SJSA1 (cell line): ENCODE measurements at regions not wholly inside any gene's neighbourhood (a gene's known extent, or its start where the extent isn't known, plus 50 kb on each side); places are given as distances from the start of the nearest gene placed in this dataset.

Experiments used
- DNase-seq, 2 experiments: peaks; one replicate each; pipeline ENCODE4 v3.0.0-alpha.2; 2015 to 2020; ENCODE audit warnings: low spot score in 2 of 2, low read depth in 1 of 2
- H3K27ac ChIP-seq: fragments of 250-450 bp; sonication (Bioruptor Pico); 2 replicates; pipeline ENCODE4 v1.5.1; 2020; ENCODE audit warnings: mild to moderate bottlenecking, moderate library complexity
- H3K27me3 ChIP-seq: fragments of 250-450 bp; sonication (Bioruptor Pico); replicated peaks from 2 replicates; pipeline ENCODE4 v1.5.1; 2020; ENCODE audit warnings: mild to moderate bottlenecking, moderate library complexity
- H3K36me3 ChIP-seq: fragments of 250-450 bp; sonication (Bioruptor Pico); 2 replicates; pipeline ENCODE4 v1.5.1; 2020; ENCODE audit warnings: mild to moderate bottlenecking
- H3K4me1 ChIP-seq: fragments of 250-450 bp; sonication (Bioruptor Pico); replicated peaks from 2 replicates; pipeline ENCODE4 v1.6.1; 2021; ENCODE audit warnings: mild to moderate bottlenecking
- H3K4me3 ChIP-seq: fragments of 250-450 bp; sonication (Bioruptor Pico); 2 replicates; pipeline ENCODE4 v1.5.1; 2020; ENCODE audit warnings: mild to moderate bottlenecking
- H3K9me3 ChIP-seq: fragments of 250-450 bp; sonication (Bioruptor Pico); replicated peaks from 2 replicates; pipeline ENCODE4 v1.5.1; 2020; ENCODE audit warnings: mild to moderate bottlenecking

DNA sequence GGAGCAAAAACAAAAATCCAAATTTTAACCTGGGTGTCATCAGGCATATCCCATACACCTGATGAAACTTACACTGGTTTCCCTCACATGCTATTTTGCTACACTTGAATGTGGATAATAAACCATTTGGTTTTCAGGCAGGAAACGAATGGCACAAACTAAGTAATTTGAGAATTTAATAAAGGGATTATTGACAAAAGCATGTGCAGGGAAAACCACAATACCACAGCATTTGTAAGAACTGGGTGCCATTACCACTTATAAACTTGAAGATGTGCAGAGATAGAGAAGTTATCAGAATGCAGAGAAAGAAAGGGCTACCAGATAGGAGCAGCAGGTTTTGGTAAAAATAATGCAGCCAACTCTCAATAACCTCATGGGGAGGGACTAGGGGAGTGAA lies 151.2 kb downstream of the RFX6 start:
- DNase-seq = no peak
- no peaks in the 10 kb centered on the region for H3K9me3 ChIP-seq

DNA sequence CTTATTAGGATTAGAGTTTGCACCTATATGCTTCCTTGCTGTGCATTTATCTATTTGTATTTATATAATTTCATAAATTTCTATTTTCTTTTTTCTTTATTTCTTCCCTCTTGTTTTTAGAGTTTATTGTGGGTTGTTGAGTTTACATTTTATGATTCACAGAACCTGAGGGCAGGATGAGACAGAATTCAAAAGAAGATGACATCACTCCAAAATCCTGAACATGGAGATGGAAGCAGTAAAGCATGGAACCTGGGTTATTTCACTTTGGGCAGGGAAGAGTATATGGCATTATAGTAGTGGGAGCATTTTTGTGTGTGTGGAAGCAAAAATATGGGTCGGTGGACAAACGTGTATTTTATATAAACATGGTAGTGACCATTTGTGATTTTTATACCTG lies 157.5 kb downstream of the RFX6 start:
- H3K4me3 ChIP-seq = no peak overlapping the region
- no peaks in the 10 kb centered on the region for H3K9me3 ChIP-seq
- H3K27me3 ChIP-seq = no peaks in the 10 kb centered on the region
- DNase-seq = no peak
- H3K4me1 ChIP-seq = no peaks in the 10 kb centered on the region
- no peak overlapping the region for H3K27ac ChIP-seq
- H3K36me3 ChIP-seq = no peaks in the 10 kb centered on the region

More for the DNA sequence above, 151.2 kb downstream of the RFX6 start:
- Histone ChIP-seq H3K4me3 (no peak overlapping the region), H3K4me1 (no peaks in the 10 kb centered on the region), H3K27ac (no peak overlapping the region), H3K27me3 (no peaks in the 10 kb centered on the region), H3K36me3 (no peaks in the 10 kb centered on the region)

DNA sequence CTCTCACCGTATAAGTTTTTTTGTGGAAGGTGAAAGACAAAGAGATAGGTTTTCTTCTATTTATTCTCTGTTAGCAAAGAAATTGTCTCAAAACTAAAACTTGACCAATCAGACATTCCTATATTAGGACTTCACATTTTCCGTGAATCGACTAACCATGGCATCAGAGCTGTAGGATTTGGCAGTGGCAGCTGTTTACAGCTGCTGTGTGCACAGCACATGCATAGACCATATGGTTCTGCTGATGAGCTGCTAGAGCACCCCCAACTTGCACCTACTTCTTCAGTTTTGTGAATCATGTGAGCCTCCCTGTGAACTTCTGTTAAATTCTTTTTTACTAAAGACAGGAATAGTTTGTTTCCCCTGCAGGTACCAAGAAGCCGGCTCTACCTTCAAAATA lies 157.9 kb downstream of the RFX6 start:
- no peak for DNase-seq
- Histone ChIP-seq H3K36me3 (no peaks in the 10 kb centered on the region), H3K9me3 (no peaks in the 10 kb centered on the region)

DNA sequence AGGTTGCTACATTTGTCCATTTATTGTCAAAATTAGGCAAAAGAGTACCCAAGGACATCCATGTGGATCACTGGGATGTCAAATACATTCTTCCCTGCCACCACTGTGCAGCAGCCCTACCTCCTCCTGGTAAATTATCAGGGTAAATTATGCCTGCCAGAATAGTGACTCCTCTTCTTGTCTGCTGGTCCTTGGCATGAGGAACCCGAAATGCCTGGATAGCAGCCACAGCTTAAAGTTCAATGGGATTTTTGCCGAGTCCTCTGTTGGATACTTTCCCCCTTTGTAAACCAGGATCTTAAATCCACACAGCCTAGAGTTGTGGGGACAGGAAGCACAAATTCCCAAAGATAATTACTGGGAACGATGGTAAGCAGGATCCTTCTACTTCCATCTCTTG lies 173.3 kb downstream of the RFX6 start:
- H3K4me1 ChIP-seq = peaks cover 2% of the 10 kb centered on the region

More for the DNA sequence above, 157.9 kb downstream of the RFX6 start:
- no peak overlapping the region for H3K4me3 ChIP-seq
- H3K4me1 ChIP-seq = no peaks in the 10 kb centered on the region
- H3K27me3 ChIP-seq = no peaks in the 10 kb centered on the region
- no peak overlapping the region for H3K27ac ChIP-seq

DNA sequence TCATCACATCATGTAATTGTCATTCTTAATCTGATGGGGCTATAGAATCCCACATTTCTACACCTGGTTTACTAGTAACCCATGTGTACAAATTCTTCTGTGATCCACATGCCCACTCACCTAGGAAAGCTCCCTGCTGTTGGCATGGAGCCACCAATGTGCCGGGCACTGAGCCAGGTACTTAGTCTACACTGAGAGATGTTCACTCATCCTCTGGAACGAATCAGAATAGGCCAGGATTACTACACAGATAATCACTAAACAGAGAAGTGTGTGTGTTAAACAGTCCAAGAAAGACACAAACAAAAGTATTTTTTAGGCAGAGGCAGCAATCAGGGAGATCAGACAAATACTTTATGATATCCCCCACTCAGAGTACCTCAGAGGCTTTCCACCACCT lies 193.2 kb upstream of the VGLL2 start:
- no peaks in the 10 kb centered on the region for H3K27me3 ChIP-seq
- H3K36me3 ChIP-seq = no peaks in the 10 kb centered on the region
- no peak overlapping the region for H3K4me3 ChIP-seq
- no peak for DNase-seq
- no peaks in the 10 kb centered on the region for H3K9me3 ChIP-seq
- no peaks in the 10 kb centered on the region for H3K4me1 ChIP-seq
- no peak overlapping the region for H3K27ac ChIP-seq

More for the DNA sequence above, 173.3 kb downstream of the RFX6 start:
- Histone ChIP-seq H3K27me3 (no peaks in the 10 kb centered on the region), H3K9me3 (no peaks in the 10 kb centered on the region), H3K27ac (no peak overlapping the region), H3K4me3 (no peak overlapping the region), H3K36me3 (no peaks in the 10 kb centered on the region)
- DNase-seq = no peak

DNA sequence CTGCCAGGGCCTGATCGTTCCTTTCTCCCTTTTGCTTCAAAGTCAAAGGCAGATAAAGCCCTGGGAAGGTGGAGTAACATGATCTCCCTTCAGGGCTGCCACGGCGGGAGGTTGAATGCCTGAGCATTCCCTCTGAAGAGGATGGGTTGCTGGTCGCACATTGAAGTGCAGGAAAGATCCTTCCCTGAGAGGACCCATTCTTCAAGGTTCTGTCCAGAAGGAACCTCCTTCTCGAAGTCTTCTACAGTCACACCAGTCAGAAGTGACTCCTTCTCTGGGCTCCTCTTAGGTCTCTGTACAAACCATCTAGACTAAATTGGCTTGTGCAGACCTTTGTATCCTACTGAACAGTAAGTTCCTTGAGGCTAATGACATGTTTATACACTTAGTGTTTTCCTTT lies 192.6 kb upstream of the VGLL2 start:
- no peak for DNase-seq
- Histone ChIP-seq H3K4me3 (no peak overlapping the region), H3K27me3 (no peaks in the 10 kb centered on the region), H3K27ac (no peak overlapping the region), H3K36me3 (no peaks in the 10 kb centered on the region), H3K9me3 (no peaks in the 10 kb centered on the region), H3K4me1 (no peaks in the 10 kb centered on the region)

DNA sequence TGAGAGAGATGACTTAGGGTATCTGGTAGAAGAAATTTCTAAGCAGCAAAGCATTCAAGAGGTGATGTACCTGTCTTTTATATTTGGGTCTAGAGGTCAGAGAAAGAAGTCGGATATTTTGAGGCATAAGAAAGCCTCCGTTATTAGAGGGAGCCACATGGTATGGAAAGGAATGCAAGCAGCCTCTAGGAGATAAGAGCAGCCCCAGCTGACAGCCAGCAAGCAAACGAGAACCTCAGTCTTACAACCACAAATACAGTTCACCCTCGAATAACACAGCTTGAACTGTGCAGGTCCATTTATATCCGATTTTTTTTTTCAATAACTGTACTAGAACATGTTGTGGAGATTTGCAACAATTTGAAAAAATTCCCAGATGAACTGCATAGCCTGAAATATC lies 190.7 kb upstream of the VGLL2 start:
- H3K4me3 ChIP-seq = no peak overlapping the region
- H3K36me3 ChIP-seq = no peaks in the 10 kb centered on the region
- H3K27me3 ChIP-seq = no peaks in the 10 kb centered on the region
- H3K9me3 ChIP-seq = no peaks in the 10 kb centered on the region; the same call in 1 of the 2 replicates
- H3K4me1 ChIP-seq = no peaks in the 10 kb centered on the region
- no peak for DNase-seq
- no peak overlapping the region for H3K27ac ChIP-seq

DNA sequence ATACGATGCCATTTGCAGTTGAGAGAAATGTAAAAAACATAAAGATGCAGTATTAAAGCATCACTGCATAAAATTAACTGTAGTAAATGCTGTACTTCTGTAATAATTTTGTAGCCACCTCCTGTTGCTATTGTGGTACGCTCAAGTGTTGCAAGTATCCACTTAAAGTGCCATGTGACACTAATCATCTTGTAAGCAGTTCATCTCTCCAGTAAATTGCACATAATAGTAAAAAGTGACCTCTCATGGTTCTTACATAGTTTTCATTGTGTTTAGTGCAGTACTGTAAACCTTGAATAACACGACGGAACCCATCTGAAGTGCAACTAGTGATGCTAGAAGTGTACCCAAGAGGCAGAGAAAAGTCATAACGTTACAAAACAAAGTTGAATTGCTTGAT lies 190.1 kb upstream of the VGLL2 start:
- Histone ChIP-seq H3K27ac (no peak overlapping the region), H3K36me3 (no peaks in the 10 kb centered on the region), H3K27me3 (no peaks in the 10 kb centered on the region), H3K9me3 (no peaks in the 10 kb centered on the region; the same call in 1 of the 2 replicates), H3K4me3 (no peak overlapping the region), H3K4me1 (no peaks in the 10 kb centered on the region)
- no peak for DNase-seq

DNA sequence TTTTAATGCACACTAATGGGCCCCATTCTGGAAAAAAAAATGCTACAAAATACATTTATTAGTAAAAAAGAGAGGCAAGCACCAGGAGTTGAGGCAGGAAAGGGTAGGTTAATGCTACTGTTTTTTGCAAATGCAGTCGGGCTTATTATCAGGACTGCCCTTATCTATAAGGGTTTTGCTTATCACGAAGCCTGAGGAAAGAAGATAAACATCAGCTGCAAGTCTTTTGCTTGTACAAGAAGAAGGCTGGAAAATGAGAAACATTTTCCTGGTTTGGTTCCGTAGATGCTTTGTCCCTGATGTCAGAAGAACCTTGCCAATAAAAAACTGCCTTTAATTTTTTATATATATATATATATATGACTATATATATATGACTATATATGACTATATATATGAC lies 189.3 kb upstream of the VGLL2 start:
- DNase-seq = no peak
- H3K27me3 ChIP-seq = no peaks in the 10 kb centered on the region
- no peaks in the 10 kb centered on the region for H3K36me3 ChIP-seq
- H3K27ac ChIP-seq = no peak overlapping the region
- no peaks in the 10 kb centered on the region; the same call in 1 of the 2 replicates for H3K9me3 ChIP-seq
- H3K4me3 ChIP-seq = no peak overlapping the region
- H3K4me1 ChIP-seq = no peaks in the 10 kb centered on the region

DNA sequence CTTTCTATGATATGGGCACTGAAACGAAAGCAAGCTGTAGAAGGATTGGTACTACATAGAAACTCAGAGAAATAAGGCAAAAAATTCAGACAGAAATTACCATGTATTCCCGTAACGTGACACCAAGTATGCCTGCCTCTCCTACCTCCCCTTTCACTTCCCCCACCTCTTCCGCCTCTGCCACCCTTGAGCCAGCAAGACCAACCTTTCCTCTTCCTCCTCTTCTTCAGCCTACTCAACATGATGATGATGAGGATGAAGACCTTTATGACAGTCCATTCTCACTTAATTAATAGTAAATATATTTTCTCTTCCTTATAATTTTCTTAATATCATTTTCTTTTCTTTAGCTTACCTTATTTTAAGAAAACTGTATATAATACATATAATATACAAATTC lies 188.1 kb upstream of the VGLL2 start:
- Histone ChIP-seq H3K4me1 (no peaks in the 10 kb centered on the region), H3K9me3 (no peaks in the 10 kb centered on the region; the same call in 1 of the 2 replicates), H3K4me3 (no peak overlapping the region), H3K27ac (no peak overlapping the region), H3K27me3 (no peaks in the 10 kb centered on the region), H3K36me3 (no peaks in the 10 kb centered on the region)
- DNase-seq = no peak

DNA sequence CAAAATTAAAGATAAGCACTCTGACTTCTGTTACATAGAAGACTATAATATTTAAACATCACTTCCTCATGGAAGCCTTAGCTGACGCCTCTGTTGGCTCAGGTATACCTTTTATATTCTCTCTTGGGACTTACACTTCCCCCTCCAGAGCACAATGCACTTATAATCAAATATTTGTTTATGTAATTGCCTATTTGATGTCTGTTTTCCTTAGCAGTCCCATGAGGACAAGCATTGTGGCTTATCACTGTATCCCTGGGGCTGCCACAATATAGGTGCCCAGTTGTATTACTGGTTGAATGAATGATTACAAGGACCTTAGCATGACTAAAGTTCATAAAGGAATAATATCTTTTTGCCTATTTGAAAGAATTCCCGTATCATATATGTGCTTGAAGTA lies 186.7 kb upstream of the VGLL2 start:
- Histone ChIP-seq H3K36me3 (no peaks in the 10 kb centered on the region), H3K4me3 (no peak overlapping the region), H3K9me3 (no peaks in the 10 kb centered on the region; the same call in 1 of the 2 replicates), H3K4me1 (no peaks in the 10 kb centered on the region), H3K27ac (no peak overlapping the region), H3K27me3 (no peaks in the 10 kb centered on the region)
- no peak for DNase-seq

DNA sequence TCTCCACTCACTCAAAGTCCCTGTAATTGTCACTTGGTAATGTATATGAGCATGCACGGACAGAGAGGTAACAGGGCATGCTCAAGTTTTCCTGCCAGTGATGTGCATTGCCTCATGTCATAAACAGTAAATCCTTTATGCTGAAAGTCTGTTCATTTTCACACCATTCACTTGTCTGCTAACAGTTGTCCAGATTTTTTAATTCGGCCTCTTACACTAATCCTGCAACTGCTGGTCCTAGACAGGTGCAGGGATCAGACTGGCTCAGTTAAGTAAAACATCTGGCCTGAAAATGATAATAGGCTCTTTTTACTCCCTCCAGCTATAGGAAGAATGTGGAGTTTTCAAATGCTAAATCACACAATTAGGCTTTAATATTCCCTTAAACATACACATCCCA lies 185.4 kb upstream of the VGLL2 start:
- no peak overlapping the region for H3K4me3 ChIP-seq

DNA sequence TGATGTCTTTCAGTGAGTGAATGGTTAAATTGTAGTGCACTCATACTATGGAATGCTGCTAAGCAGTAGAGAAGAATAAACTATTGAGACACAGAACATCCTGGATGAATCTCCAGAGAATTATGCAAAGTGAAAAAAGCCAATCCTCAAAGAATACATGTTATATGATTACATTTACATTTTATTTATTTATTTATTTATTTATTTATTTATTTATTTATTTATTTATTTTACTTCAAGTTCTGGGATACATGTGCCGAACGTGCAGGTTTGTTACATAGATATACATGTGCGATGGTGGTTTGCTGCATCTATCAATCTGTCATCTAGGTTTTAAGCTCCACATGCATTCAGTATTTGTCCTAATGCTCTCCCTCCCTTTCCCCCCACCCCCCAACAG lies 175.8 kb upstream of the VGLL2 start:
- H3K27ac ChIP-seq = no peak overlapping the region
- H3K9me3 ChIP-seq = no peaks in the 10 kb centered on the region
- H3K4me3 ChIP-seq = no peak overlapping the region
- H3K27me3 ChIP-seq = no peaks in the 10 kb centered on the region
- DNase-seq = no peak
- H3K4me1 ChIP-seq = no peaks in the 10 kb centered on the region
- no peaks in the 10 kb centered on the region for H3K36me3 ChIP-seq

More for the DNA sequence above, 185.4 kb upstream of the VGLL2 start:
- no peaks in the 10 kb centered on the region for H3K4me1 ChIP-seq
- no peaks in the 10 kb centered on the region; the same call in 1 of the 2 replicates for H3K9me3 ChIP-seq
- no peak overlapping the region for H3K27ac ChIP-seq
- no peaks in the 10 kb centered on the region for H3K36me3 ChIP-seq
- no peak for DNase-seq
- H3K27me3 ChIP-seq = no peaks in the 10 kb centered on the region

DNA sequence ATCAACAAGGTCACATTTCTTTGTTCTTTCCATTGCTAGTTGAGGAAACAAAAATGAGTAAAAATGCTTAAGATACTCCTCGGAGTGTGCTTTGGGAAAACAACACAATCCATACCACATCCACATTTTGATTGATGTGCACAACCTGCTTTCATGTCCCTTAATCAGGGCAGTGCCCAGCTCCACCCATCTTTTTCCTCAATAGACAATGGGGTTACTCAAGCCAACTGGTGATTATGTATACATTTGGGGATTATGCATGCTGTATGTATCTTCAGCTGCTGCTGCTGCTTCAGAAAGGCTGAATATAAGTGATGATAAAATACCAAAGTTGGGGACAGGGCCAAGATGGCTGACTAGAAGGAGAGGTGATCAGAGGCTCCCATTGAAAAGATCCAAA lies 155.2 kb upstream of the VGLL2 start:
- Histone ChIP-seq H3K4me1 (no peaks in the 10 kb centered on the region), H3K27ac (no peak overlapping the region), H3K27me3 (no peaks in the 10 kb centered on the region), H3K36me3 (no peaks in the 10 kb centered on the region), H3K9me3 (no peaks in the 10 kb centered on the region), H3K4me3 (no peak overlapping the region)
- DNase-seq = no peak

DNA sequence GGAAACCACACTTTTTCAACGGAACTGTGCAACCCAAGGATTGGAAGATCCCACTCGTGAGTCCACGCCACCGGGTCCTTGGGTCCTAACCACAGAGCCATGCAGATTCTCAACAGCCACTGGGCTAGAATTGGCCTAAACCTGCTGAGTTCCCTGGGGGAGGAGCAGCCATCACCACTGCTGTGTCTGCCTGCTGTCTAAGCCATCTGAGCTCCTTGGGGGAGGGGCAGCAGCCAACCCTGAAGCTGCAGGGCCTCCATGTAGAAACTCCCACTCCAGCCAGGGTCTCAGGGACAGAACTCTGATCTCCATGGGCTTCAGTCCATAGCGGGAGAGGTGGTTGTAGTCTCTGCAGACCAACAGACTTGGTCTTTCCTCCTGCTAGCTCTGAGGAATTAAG lies 154.6 kb upstream of the VGLL2 start:
- Histone ChIP-seq H3K36me3 (no peaks in the 10 kb centered on the region), H3K27me3 (no peaks in the 10 kb centered on the region), H3K9me3 (no peaks in the 10 kb centered on the region), H3K27ac (no peak overlapping the region), H3K4me1 (no peaks in the 10 kb centered on the region), H3K4me3 (no peak overlapping the region)
- DNase-seq = no peak
